Natural killer cell (primary cell): ENCODE measurements at regions not wholly inside any gene's neighbourhood (a gene's known extent, or its start where the extent isn't known, plus 50 kb on each side); places are given as distances from the start of the nearest gene placed in this dataset.
"Not testable (repeated sequence)": the region's sequence is repeated elsewhere in the genome, so short reads cannot be mapped to it uniquely, and the experiment has no call there.

Source experiments
- ATAC-seq, 3 donors: fragments of 150-1000 bp in 2 of 3; fragments of 200-7000 bp in 1 of 3; cut with Tn5 transposase; 1 replicate in 1 of 3; 2 replicates in 2 of 3; pipeline ENCODE4 v1.10.0; 2021; ENCODE audit warnings: mild to moderate bottlenecking in 2 of 3, moderate library complexity in 2 of 3
- DNase-seq, 2 donors: peaks; one replicate each; pipeline versions ENCODE4 v3.0.0 to v3.0.0-alpha.2; 2013 to 2021; ENCODE audit warnings: mixed read lengths in 1 of 2
- H3K27ac ChIP-seq: one replicate; pipeline ENCODE4 v1.5.1; 2013; ENCODE audit warnings: mild to moderate bottlenecking, low read length
- H3K27me3 ChIP-seq: one replicate; pipeline ENCODE4 v1.6.1; 2013; ENCODE audit warnings: low read length; ENCODE audit not compliant: control insufficient read depth, insufficient read depth
- H3K36me3 ChIP-seq: one replicate; pipeline ENCODE4 v1.6.1; 2013; ENCODE audit warnings: low read length; ENCODE audit not compliant: control insufficient read depth, insufficient read depth
- H3K4me1 ChIP-seq: one replicate; pipeline ENCODE4 v1.6.1; 2013; ENCODE audit warnings: low read length; ENCODE audit not compliant: control insufficient read depth, insufficient read depth
- H3K4me3 ChIP-seq: one replicate; pipeline ENCODE4 v1.5.1; 2013; ENCODE audit warnings: low read length
- H3K9me3 ChIP-seq: one replicate; pipeline ENCODE4 v1.6.1; 2013; ENCODE audit warnings: low read length; ENCODE audit not compliant: control insufficient read depth, insufficient read depth
- H3K27ac Mint-ChIP-seq, 2 donors: one replicate each; pipeline ENCODE4 v1.8.0; 2022; ENCODE audit warnings: mild to moderate bottlenecking in 2 of 2, mixed read lengths in 2 of 2, moderate library complexity in 1 of 2
- H3K27me3 Mint-ChIP-seq, 2 donors: one replicate each; pipeline ENCODE4 v1.8.0; 2022; ENCODE audit warnings: low read depth in 2 of 2, mixed read lengths in 2 of 2
- H3K36me3 Mint-ChIP-seq: one replicate; pipeline ENCODE4 v1.8.0; 2022; ENCODE audit warnings: mixed read lengths
- H3K4me1 Mint-ChIP-seq, 2 donors: one replicate each; pipeline ENCODE4 v1.8.0; 2022; ENCODE audit warnings: mixed read lengths in 2 of 2
- H3K4me3 Mint-ChIP-seq: one replicate; pipeline ENCODE4 v1.8.0; 2022; ENCODE audit warnings: mild to moderate bottlenecking, moderate library complexity, mixed read lengths
- H3K9me3 Mint-ChIP-seq, 2 donors: one replicate each; pipeline ENCODE4 v1.8.0; 2022; ENCODE audit warnings: mixed read lengths in 2 of 2
- WGBS: methylation state at CpG from one replicate; pipeline ENCODE4 v1.1.7; 2013; ENCODE audit warnings: missing lambda C conversion rate; ENCODE audit not compliant: insufficient coverage; 5-methylcytosine and 5-hydroxymethylcytosine counted together
- intact Hi-C: fragments of 100-400 bp; cut with micrococcal nuclease; formaldehyde crosslinking; loops from one replicate; pipeline ENCODE4 v1.14.2; 2022

GRCh38 chrY:11177033-11177432 lies 1524.0 kb upstream of the USP9Y start:
- H3K4me1 Mint-ChIP-seq, H3K36me3 ChIP-seq, H3K27ac ChIP-seq, ATAC-seq, H3K9me3 ChIP-seq, H3K27ac Mint-ChIP-seq, H3K4me1 ChIP-seq, H3K4me3 Mint-ChIP-seq, intact Hi-C loops, H3K9me3 Mint-ChIP-seq, H3K4me3 ChIP-seq, H3K27me3 ChIP-seq, H3K36me3 Mint-ChIP-seq, H3K27me3 Mint-ChIP-seq, DNase-seq: not testable (repeated sequence)
- 81% methylated on average over 5 of the region's 5 CpGs for whole genome bisulfite sequencing

- ATAC-seq, H3K9me3 ChIP-seq, H3K4me3 ChIP-seq, H3K4me3 Mint-ChIP-seq, H3K4me1 ChIP-seq, H3K36me3 Mint-ChIP-seq, H3K27me3 Mint-ChIP-seq, DNase-seq, H3K27ac ChIP-seq, H3K27ac Mint-ChIP-seq, H3K9me3 Mint-ChIP-seq, H3K4me1 Mint-ChIP-seq, intact Hi-C loops, H3K27me3 ChIP-seq, H3K36me3 ChIP-seq: not testable (repeated sequence)
- 70% methylated on average over 5 of the region's 6 CpGs for WGBS
Measured at GRCh38 chrY:11201133-11201532, 1499.9 kb upstream of the USP9Y start.

- H3K9me3 ChIP-seq, H3K4me1 ChIP-seq, ATAC-seq, H3K27me3 Mint-ChIP-seq, H3K9me3 Mint-ChIP-seq, H3K4me1 Mint-ChIP-seq, H3K27me3 ChIP-seq, H3K4me3 ChIP-seq, H3K36me3 ChIP-seq, H3K36me3 Mint-ChIP-seq, H3K27ac ChIP-seq, H3K4me3 Mint-ChIP-seq, intact Hi-C loops, H3K27ac Mint-ChIP-seq, DNase-seq: not testable (repeated sequence)
- 57% methylated on average over 17 of the region's 20 CpGs for WGBS
Measured at GRCh38 chrY:11214851-11215250, 1486.2 kb upstream of the USP9Y start.
